Urinary bladder (tissue), 3 donors: ENCODE measurements at regions not wholly inside any gene's neighbourhood (a gene's known extent, or its start where the extent isn't known, plus 50 kb on each side); places are given as distances from the start of the nearest gene placed in this dataset.

Experiments
- DNase-seq: peaks from one replicate; pipeline ENCODE4 v3.0.0-alpha.2; 2015; ENCODE audit errors: extremely low spot score
- H3K27ac ChIP-seq: one replicate; pipeline ENCODE4 v1.5.1; 2013; ENCODE audit warnings: low read depth, mild to moderate bottlenecking, moderate library complexity
- H3K36me3 ChIP-seq: one replicate; pipeline ENCODE4 v1.6.1; 2013; ENCODE audit warnings: mild to moderate bottlenecking, moderate library complexity; ENCODE audit not compliant: insufficient read depth
- H3K4me1 ChIP-seq: one replicate; pipeline ENCODE4 v1.6.1; 2013; ENCODE audit warnings: mild to moderate bottlenecking, moderate library complexity; ENCODE audit not compliant: insufficient read depth
- H3K4me3 ChIP-seq: one replicate; pipeline ENCODE4 v1.5.1; 2013; ENCODE audit warnings: low read depth, low read length
- WGBS: extraction: QIAGEN DNeasy Blood & Tissue Kit; methylation state at CpG from one replicate; pipeline ENCODE4 v1.1.7; 2013; 5-methylcytosine and 5-hydroxymethylcytosine counted together
- donor health status: healthy with polysubstance abuse.
- donor health status: healthy.

- Histone ChIP-seq H3K4me3 (no peak overlapping the region), H3K36me3 (no peaks in the 10 kb centered on the region), H3K4me1 (no peaks in the 10 kb centered on the region), H3K27ac (no peak overlapping the region)
- WGBS, result 88% methylated on average over 4 of the region's 4 CpGs
- DNase-seq, result no peak
Measured at GRCh38 chr9:108724122-108724521, 131.7 kb downstream of the ACTL7B start.

- DNase-seq, result no peak
- Histone ChIP-seq H3K4me3 (no peak overlapping the region), H3K4me1 (no peaks in the 10 kb centered on the region)
Measured at GRCh38 chr9:108722396-108722795, 133.4 kb downstream of the ACTL7B start.

GRCh38 chr9:108720191-108720642, 135.6 kb downstream of the ACTL7B start:
- 39% methylated on average over 2 of the region's 2 CpGs for WGBS
- H3K4me3 ChIP-seq, result no peak overlapping the region
- H3K27ac ChIP-seq, result no peak overlapping the region
- no peaks in the 10 kb centered on the region for H3K4me1 ChIP-seq
- no peak for DNase-seq
- no peaks in the 10 kb centered on the region for H3K36me3 ChIP-seq

More at GRCh38 chr9:108722396-108722795, 133.4 kb downstream of the ACTL7B start:
- Histone ChIP-seq H3K36me3 (no peaks in the 10 kb centered on the region), H3K27ac (no peak overlapping the region)
- WGBS, result 84% methylated on average over 7 of the region's 7 CpGs

- Histone ChIP-seq H3K4me3 (no peak overlapping the region), H3K4me1 (no peaks in the 10 kb centered on the region), H3K27ac (no peak overlapping the region), H3K36me3 (no peaks in the 10 kb centered on the region)
- DNase-seq, result no peak
- WGBS, result 56% methylated on average over 3 of the region's 3 CpGs
Measured at GRCh38 chr9:108710424-108710823, 145.4 kb downstream of the ACTL7B start.

- DNase-seq, result no peak
- no peaks in the 10 kb centered on the region for H3K36me3 ChIP-seq
- WGBS, result 90% methylated on average over 1 of the region's 1 CpG
- no peak overlapping the region for H3K4me3 ChIP-seq
- H3K4me1 ChIP-seq, result no peaks in the 10 kb centered on the region
- H3K27ac ChIP-seq, result no peak overlapping the region
Measured at GRCh38 chr9:108709997-108710396, 145.8 kb downstream of the ACTL7B start.

GRCh38 chr9:108709126-108709525, 146.7 kb downstream of the ACTL7B start:
- H3K4me1 ChIP-seq, result no peaks in the 10 kb centered on the region
- no peaks in the 10 kb centered on the region for H3K36me3 ChIP-seq
- H3K4me3 ChIP-seq, result no peak overlapping the region
- no peak for DNase-seq
- H3K27ac ChIP-seq, result no peak overlapping the region

- no peak overlapping the region for H3K27ac ChIP-seq
- DNase-seq, result no peak
- no peaks in the 10 kb centered on the region for H3K4me1 ChIP-seq
- H3K36me3 ChIP-seq, result no peaks in the 10 kb centered on the region
- no peak overlapping the region for H3K4me3 ChIP-seq
- 79% methylated on average over 9 of the region's 9 CpGs for WGBS
Measured at GRCh38 chr9:108708448-108708847, 147.3 kb downstream of the ACTL7B start.

GRCh38 chr9:108707120-108707519, 148.7 kb downstream of the ACTL7B start:
- H3K4me1 ChIP-seq, result no peaks in the 10 kb centered on the region
- no peak for DNase-seq
- WGBS, result 69% methylated on average over 3 of the region's 3 CpGs
- no peak overlapping the region for H3K27ac ChIP-seq
- H3K36me3 ChIP-seq, result no peaks in the 10 kb centered on the region
- no peak overlapping the region for H3K4me3 ChIP-seq

- no peak overlapping the region for H3K4me3 ChIP-seq
- H3K36me3 ChIP-seq, result no peaks in the 10 kb centered on the region
- H3K27ac ChIP-seq, result no peak overlapping the region
- 73% methylated on average over 4 of the region's 4 CpGs for WGBS
- no peak for DNase-seq
- no peaks in the 10 kb centered on the region for H3K4me1 ChIP-seq
Measured at GRCh38 chr9:108704156-108704852, 151.5 kb downstream of the ACTL7B start.

- H3K27ac ChIP-seq, result no peak overlapping the region
- H3K36me3 ChIP-seq, result no peaks in the 10 kb centered on the region
- no peak for DNase-seq
- H3K4me1 ChIP-seq, result no peaks in the 10 kb centered on the region
- H3K4me3 ChIP-seq, result no peak overlapping the region
- WGBS, result 79% methylated on average over 9 of the region's 9 CpGs
Measured at GRCh38 chr9:108703429-108703828, 152.4 kb downstream of the ACTL7B start.

- no peak overlapping the region for H3K27ac ChIP-seq
Measured at GRCh38 chr9:108702681-108703080, 153.1 kb downstream of the ACTL7B start.

GRCh38 chr9:108698801-108699200, 157.0 kb downstream of the ACTL7B start:
- H3K4me3 ChIP-seq, result no peak overlapping the region
- H3K27ac ChIP-seq, result no peak overlapping the region
- H3K4me1 ChIP-seq, result no peaks in the 10 kb centered on the region
- no peaks in the 10 kb centered on the region for H3K36me3 ChIP-seq
- 53% methylated on average over 1 of the region's 1 CpG for WGBS
- no peak for DNase-seq

More at GRCh38 chr9:108702681-108703080, 153.1 kb downstream of the ACTL7B start:
- Histone ChIP-seq H3K4me3 (no peak overlapping the region), H3K36me3 (no peaks in the 10 kb centered on the region), H3K4me1 (no peaks in the 10 kb centered on the region)
- 86% methylated on average over 4 of the region's 4 CpGs for WGBS
- no peak for DNase-seq

GRCh38 chr9:108698231-108698630, 157.6 kb downstream of the ACTL7B start:
- Histone ChIP-seq H3K27ac (no peak overlapping the region), H3K4me3 (no peak overlapping the region), H3K4me1 (no peaks in the 10 kb centered on the region), H3K36me3 (no peaks in the 10 kb centered on the region)
- DNase-seq, result no peak
- 45% methylated on average over 2 of the region's 2 CpGs for WGBS

GRCh38 chr9:108696156-108696555, 159.6 kb downstream of the ACTL7B start:
- no peak for DNase-seq
- no peaks in the 10 kb centered on the region for H3K4me1 ChIP-seq
- WGBS, result 84% methylated on average over 3 of the region's 3 CpGs
- no peak overlapping the region for H3K4me3 ChIP-seq
- H3K27ac ChIP-seq, result no peak overlapping the region
- no peaks in the 10 kb centered on the region for H3K36me3 ChIP-seq

- WGBS, result 27% methylated on average over 5 of the region's 5 CpGs
- Histone ChIP-seq H3K4me1 (no peaks in the 10 kb centered on the region), H3K27ac (no peak overlapping the region), H3K4me3 (no peak overlapping the region), H3K36me3 (no peaks in the 10 kb centered on the region)
- no peak for DNase-seq
Measured at GRCh38 chr9:108694170-108694569, 161.6 kb downstream of the ACTL7B start.
